Heart left ventricle (tissue), 16 donors: ENCODE measurements at regions not wholly inside any gene's neighbourhood (a gene's known extent, or its start where the extent isn't known, plus 50 kb on each side); places are given as distances from the start of the nearest gene placed in this dataset.

Source experiments
- ATAC-seq, 4 donors: fragments of 200-7000 bp; cut with Tn5 transposase; one replicate each; pipeline ENCODE4 v1.9.1; 2020 to 2022; ENCODE audit warnings: moderate library complexity in 4 of 4, mild to moderate bottlenecking in 3 of 4, moderate number of reproducible peaks in 1 of 4
- DNase-seq, 5 donors: peaks; one replicate each; pipeline ENCODE4 v3.0.0-alpha.2; 2020
- H3K27ac ChIP-seq, 12 donors: fragments of 200-600 bp; sonication (generic) in 4 of 12; one replicate each; pipeline versions ENCODE4 v1.5.0 to v1.8.0; 2016 to 2022; ENCODE audit warnings: mild to moderate bottlenecking in 2 of 12
- H3K27me3 ChIP-seq, 9 donors: fragments of 200-600 bp; sonication (generic) in 2 of 9; one replicate each; pipeline versions ENCODE4 v1.5.1 to v1.8.0; 2016 to 2022; ENCODE audit warnings: mild to moderate bottlenecking in 3 of 9
- H3K36me3 ChIP-seq, 9 donors: fragments of 200-600 bp; sonication (generic) in 2 of 9; one replicate each; pipeline versions ENCODE4 v1.5.0 to v1.8.0; 2018 to 2022; ENCODE audit warnings: mild to moderate bottlenecking in 2 of 9
- H3K4me1 ChIP-seq, 12 donors: fragments of 200-600 bp; sonication (generic) in 4 of 12; one replicate each; pipeline versions ENCODE4 v1.5.0 to v1.8.0; 2016 to 2022; ENCODE audit warnings: mild to moderate bottlenecking in 3 of 12
- H3K4me3 ChIP-seq, 12 donors: fragments of 200-600 bp; sonication (generic) in 4 of 12; one replicate each; pipeline versions ENCODE4 v1.5.0 to v1.8.0; 2017 to 2022; ENCODE audit warnings: mild to moderate bottlenecking in 9 of 12, moderate library complexity in 4 of 12
- H3K9me3 ChIP-seq, 12 donors: fragments of 200-600 bp; sonication (generic) in 4 of 12; one replicate each; pipeline versions ENCODE4 v1.5.0 to v1.8.0; 2016 to 2022; ENCODE audit warnings: mild to moderate bottlenecking in 1 of 12
- POLR2A ChIP-seq, 2 donors: fragments of 450-650 bp; IDR thresholded peaks; one replicate each; pipeline ENCODE4 v1.6.1; 2017; ENCODE audit warnings: antibody characterized with exemption in 2 of 2, mild to moderate bottlenecking in 2 of 2, moderate library complexity in 2 of 2
- WGBS, 4 donors: extraction: QIAGEN DNeasy Blood & Tissue Kit in 2 of 4; methylation state at CpG; one replicate each; pipeline versions ENCODE4 v1.1.5 to v1.1.7; 2013 to 2018; 5-methylcytosine and 5-hydroxymethylcytosine counted together
- intact Hi-C, 10 donors: fragments of 100-400 bp; cut with DNase I; formaldehyde crosslinking; loops; one replicate each; pipeline versions ENCODE4 v1.11.1 to v1.14.2; 2022
- TF ChIP-seq, protein P1 (sequence below), 12 donors: fragments of 200-600 bp; sonication (generic) in 4 of 12; IDR thresholded peaks; one replicate each; pipeline versions ENCODE4 v1.5.0 to v1.8.0; 2018 to 2022; ENCODE audit warnings: antibody characterized with exemption in 12 of 12, mild to moderate bottlenecking in 5 of 12
- donor health status: ischemic (EF 13 %, LVEDD 7.1; RV severe dilation, severe dysfunction).
- donor health status: healthy with polysubstance abuse.
- donor health status: DM: no; HTN: yes; CAD: no.
- donor health status: DM: no; HTN: no; CAD: no.
- donor health status: ischemic (EF 25% LVEDD 6.9; RV normal size, moderate dysfunction).
- donor health status: ischemic (EF 25% LVEDD 5.7; RV mildly dilated, moderate dysfunction).
- donor health status: healthy.
- donor health status: DM: yes; HTN: yes; CAD: no.
- donor health status: ischemic (EF 35%, LVEDD 5.7; RV mildly dilated, moderate dysfunction).
- donor health status: nonischemic (EF 11% LVEDD 7.7; RV severe dilation, severe dysfunction).
- donor health status: DM: yes; HTN: yes; CAD: no.
- donor health status: PGD.
- donor health status: ischemic (EF 29% LVEDD 5.4; RV normal size, mild dysfunction).
- donor health status: nonischemic (EF 23%, LVEDD 6.1; RV moderate dilation, normal function).

DNA sequence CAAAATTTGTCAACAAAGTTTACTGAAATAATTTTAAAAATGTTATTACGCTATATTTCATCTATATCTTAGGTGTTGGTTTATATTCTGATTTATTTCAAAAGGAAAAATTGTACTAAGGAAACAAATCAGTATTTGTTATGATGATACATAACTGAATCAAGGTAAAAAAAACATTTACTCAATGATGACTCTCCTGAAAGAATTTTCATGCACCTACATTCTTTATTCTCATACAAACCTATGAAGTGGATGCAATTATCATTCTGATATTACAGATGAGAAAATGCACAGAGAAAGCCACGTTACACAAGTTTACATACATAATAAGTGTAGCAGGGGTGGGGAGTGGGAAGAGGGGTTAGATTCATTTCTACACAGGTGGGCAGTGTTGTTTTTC, 422.4 kb downstream of the DSEL start:
- no peak for ATAC-seq
- H3K4me3 ChIP-seq, result no peak overlapping the region
- no peaks in the 10 kb centered on the region for H3K9me3 ChIP-seq
- intact Hi-C loops, result no loop called here
- WGBS, 4 donors, result 78 to 88% (median 83%) methylated on average over 2 of the region's 2 CpGs
- H3K4me1 ChIP-seq, result no peaks in the 10 kb centered on the region
- no peaks in the 10 kb centered on the region for H3K36me3 ChIP-seq
- H3K27ac ChIP-seq, result no peak overlapping the region
- H3K27me3 ChIP-seq, result no peaks in the 10 kb centered on the region
- TF ChIP-seq, protein P1, sequence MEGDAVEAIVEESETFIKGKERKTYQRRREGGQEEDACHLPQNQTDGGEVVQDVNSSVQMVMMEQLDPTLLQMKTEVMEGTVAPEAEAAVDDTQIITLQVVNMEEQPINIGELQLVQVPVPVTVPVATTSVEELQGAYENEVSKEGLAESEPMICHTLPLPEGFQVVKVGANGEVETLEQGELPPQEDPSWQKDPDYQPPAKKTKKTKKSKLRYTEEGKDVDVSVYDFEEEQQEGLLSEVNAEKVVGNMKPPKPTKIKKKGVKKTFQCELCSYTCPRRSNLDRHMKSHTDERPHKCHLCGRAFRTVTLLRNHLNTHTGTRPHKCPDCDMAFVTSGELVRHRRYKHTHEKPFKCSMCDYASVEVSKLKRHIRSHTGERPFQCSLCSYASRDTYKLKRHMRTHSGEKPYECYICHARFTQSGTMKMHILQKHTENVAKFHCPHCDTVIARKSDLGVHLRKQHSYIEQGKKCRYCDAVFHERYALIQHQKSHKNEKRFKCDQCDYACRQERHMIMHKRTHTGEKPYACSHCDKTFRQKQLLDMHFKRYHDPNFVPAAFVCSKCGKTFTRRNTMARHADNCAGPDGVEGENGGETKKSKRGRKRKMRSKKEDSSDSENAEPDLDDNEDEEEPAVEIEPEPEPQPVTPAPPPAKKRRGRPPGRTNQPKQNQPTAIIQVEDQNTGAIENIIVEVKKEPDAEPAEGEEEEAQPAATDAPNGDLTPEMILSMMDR (IDR thresholded peaks at IDR 0.05), result no peak
- TF ChIP-seq POLR2A (IDR thresholded peaks at IDR 0.05), result no peak
- no peak for DNase-seq

DNA sequence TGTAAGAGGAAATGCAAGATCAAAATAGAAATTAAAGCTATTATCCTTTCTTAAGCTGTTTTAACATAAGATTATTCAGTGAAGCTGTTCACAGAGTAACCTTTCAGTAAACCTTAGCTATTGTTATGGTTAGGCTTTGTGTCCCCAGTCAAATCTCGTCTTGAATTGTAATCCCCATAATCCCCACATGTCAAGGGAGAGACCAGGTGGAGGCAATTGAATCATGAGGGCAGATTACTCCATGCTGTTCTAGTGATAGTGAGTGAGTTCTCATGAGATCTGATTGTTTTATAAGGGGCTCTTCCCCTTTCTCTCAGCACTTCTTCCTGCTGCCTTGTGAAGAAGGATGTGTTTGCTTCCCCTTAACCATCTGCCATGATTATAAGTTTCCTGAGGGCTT, 424.4 kb downstream of the DSEL start:
- no peak for TF ChIP-seq POLR2A (IDR thresholded peaks at IDR 0.05)
- TF ChIP-seq, protein P1 (IDR thresholded peaks at IDR 0.05), result no peak
- H3K4me1 ChIP-seq, result no peaks in the 10 kb centered on the region
- H3K4me3 ChIP-seq, result no peak overlapping the region
- no peaks in the 10 kb centered on the region for H3K27me3 ChIP-seq
- H3K36me3 ChIP-seq, result no peaks in the 10 kb centered on the region
- DNase-seq (no peak), ATAC-seq (no peak)
- WGBS, 4 donors, result 38 to 50% (median 46%) methylated on average over 1 of the region's 1 CpG
- no peak overlapping the region for H3K27ac ChIP-seq
- intact Hi-C loops, result no loop called here
- no peaks in the 10 kb centered on the region for H3K9me3 ChIP-seq

- ATAC-seq, result no peak
- intact Hi-C loops, result no loop called here
- no peak for TF ChIP-seq POLR2A (IDR thresholded peaks at IDR 0.05)
- TF ChIP-seq, protein P1 (IDR thresholded peaks at IDR 0.05), result no peak
Observed at GRCh38 chr18:67081482-67082211, 434.9 kb downstream of the DSEL start.

DNA sequence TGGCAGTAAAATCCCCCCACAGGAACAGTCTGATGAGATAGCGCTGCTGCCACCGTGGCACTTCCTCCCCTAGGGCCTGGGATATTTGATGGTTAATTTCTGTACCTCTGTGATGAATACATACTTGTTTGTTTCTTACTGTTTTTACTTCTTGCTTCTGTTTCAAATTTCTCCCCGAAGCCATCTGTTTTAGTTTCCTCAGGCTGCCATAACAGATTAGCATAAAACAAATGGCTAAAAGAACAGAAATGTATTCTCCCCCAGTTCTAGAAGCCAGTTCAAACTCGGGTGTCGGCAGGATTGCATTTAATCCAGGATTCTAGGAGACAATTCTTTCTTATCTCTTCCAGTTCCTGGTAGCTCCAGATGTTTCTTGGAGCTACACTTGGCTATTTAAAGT, 435.9 kb downstream of the DSEL start:
- H3K9me3 ChIP-seq, result no peaks in the 10 kb centered on the region
- H3K27me3 ChIP-seq, result no peaks in the 10 kb centered on the region
- H3K4me1 ChIP-seq, result no peaks in the 10 kb centered on the region
- TF ChIP-seq, protein P1 (IDR thresholded peaks at IDR 0.05), result no peak
- no peak for TF ChIP-seq POLR2A (IDR thresholded peaks at IDR 0.05)
- H3K27ac ChIP-seq, result no peak overlapping the region
- 56 to 71% (median 64%) methylated on average over 5 of the region's 5 CpGs for WGBS, 4 donors
- no peak for DNase-seq
- no peak for ATAC-seq
- intact Hi-C loops, result no loop called here
- H3K4me3 ChIP-seq, result no peak overlapping the region
- no peaks in the 10 kb centered on the region for H3K36me3 ChIP-seq

More at GRCh38 chr18:67081482-67082211, 434.9 kb downstream of the DSEL start:
- Histone ChIP-seq H3K9me3 (no peaks in the 10 kb centered on the region), H3K27ac (no peak overlapping the region), H3K4me3 (no peak overlapping the region), H3K4me1 (no peaks in the 10 kb centered on the region), H3K36me3 (no peaks in the 10 kb centered on the region), H3K27me3 (no peaks in the 10 kb centered on the region)
- no peak for DNase-seq
- WGBS, 4 donors, result 68 to 81% (median 74%) methylated on average over 3 of the region's 3 CpGs
